ENCODE measurements at regions not wholly inside any gene's neighbourhood (a gene's known extent, or its start where the extent isn't known, plus 50 kb on each side); places are given as distances from the start of the nearest gene placed in this dataset.

DNA sequence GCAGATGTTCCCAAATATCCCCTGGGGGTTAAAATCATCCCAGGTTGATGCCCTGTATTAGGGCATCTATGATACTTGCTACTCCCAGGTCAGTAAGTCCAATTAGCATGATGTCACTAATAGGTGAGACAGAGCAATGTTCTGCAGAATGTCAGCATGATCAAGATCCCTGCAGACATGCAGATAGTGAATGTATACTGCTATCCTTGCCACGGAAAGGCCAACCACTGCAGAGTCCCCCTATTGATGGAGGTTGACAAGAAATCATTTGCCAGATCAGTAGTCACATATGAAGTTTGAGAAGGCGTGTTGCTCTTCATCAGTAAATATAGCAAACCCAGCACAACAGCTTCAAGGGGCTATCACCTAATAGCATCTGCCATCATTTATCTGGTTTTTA lies 97.4 kb downstream of the SETD4 start:
- no peak for TF ChIP-seq POLR2A (IDR thresholded peaks at IDR 0.05; ENCODE audit: low read length)
- no peak for TF ChIP-seq GATA1 (IDR thresholded peaks at IDR 0.05; ENCODE audit: low read depth, low read length)

Data from erythroblast (primary cell).